A549 (cell line): ENCODE measurements at regions not wholly inside any gene's neighbourhood (a gene's known extent, or its start where the extent isn't known, plus 50 kb on each side); places are given as distances from the start of the nearest gene placed in this dataset.

Experiments
- ATAC-seq, 2 experiments: fragments of 200-7000 bp in 1 of 2; fragments of >200 bp in 1 of 2; cut with Nextera tagmentation in 1 of 2; cut with Tn5 transposase in 1 of 2; 3 replicates each; pipeline versions ENCODE4 v1.8.0 to v1.9.1; 2018 to 2020; ENCODE audit warnings: mild to moderate bottlenecking in 1 of 2, moderate library complexity in 1 of 2
- CTCF ChIA-PET: fragments of 300-600 bp; sonication (Branson Sonifier 250); formaldehyde crosslinking; extraction: SDS; loops from one replicate; lab custom pipeline; 2021; ENCODE audit warnings: antibody characterized with exemption, inconsistent platforms; lab: Yijun Ruan, JAX
- POLR2A ChIA-PET: fragments of 350-600 bp; formaldehyde crosslinking; extraction: SDS; loops from one replicate; lab custom pipeline; 2021; ENCODE audit warnings: antibody characterized with exemption, inconsistent platforms; lab: Yijun Ruan, JAX
- DNase-seq, 2 experiments: peaks; one replicate each; pipeline versions ENCODE4 v3.0.0 to v3.0.0-alpha.2; 2011 to 2016; ENCODE audit warnings: low read depth in 1 of 2, low spot score in 1 of 2
- FAIRE-seq: peaks from 2 replicates; lab custom pipeline; 2011; peaks lifted over from hg19 to GRCh38; lab: Jason Lieb, UNC
- H3K27ac ChIP-seq, 2 experiments: fragments of >200 bp; sonication (Bioruptor Twin); formaldehyde crosslinking; 3 replicates each; pipeline ENCODE4 v1.5.1; 2016 to 2017
- H3K4me1 ChIP-seq: fragments of >200 bp; sonication (Bioruptor Twin); formaldehyde crosslinking; 3 replicates; pipeline ENCODE4 v1.6.1; 2016
- H3K4me2 ChIP-seq: fragments of >200 bp; sonication (Bioruptor Twin); formaldehyde crosslinking; 3 replicates; pipeline ENCODE4 v1.6.1; 2016
- H3K4me3 ChIP-seq: fragments of >200 bp; sonication (Bioruptor Twin); formaldehyde crosslinking; 3 replicates; pipeline ENCODE4 v1.5.1; 2016
- H3K9me3 ChIP-seq: fragments of >200 bp; sonication (Bioruptor Twin); formaldehyde crosslinking; 3 replicates; pipeline ENCODE4 v1.6.1; 2016
- CBX2 ChIP-seq: fragments of 200-600 bp; sonication (generic); IDR thresholded peaks from 2 replicates; pipeline ENCODE4 v1.6.1; 2016; ENCODE audit warnings: low read depth, mild to moderate bottlenecking, borderline replicate concordance
- CBX8 ChIP-seq: fragments of 200-600 bp; sonication (generic); IDR thresholded peaks from 2 replicates; pipeline ENCODE4 v1.6.1; 2016
- CEBPB ChIP-seq, 2 experiments: fragments of >200 bp in 1 of 2; sonication (Bioruptor Twin) in 1 of 2; formaldehyde crosslinking in 1 of 2; IDR thresholded peaks; 2 replicates each; pipeline ENCODE4 v1.6.1; 2012 to 2016
- CHD4 ChIP-seq: fragments of 200-600 bp; sonication (generic); IDR thresholded peaks from 2 replicates; pipeline ENCODE4 v1.6.1; 2016; ENCODE audit warnings: antibody characterized with exemption, mild to moderate bottlenecking, borderline replicate concordance
- CTCF ChIP-seq: fragments of >200 bp; sonication (Bioruptor Twin); formaldehyde crosslinking; IDR thresholded peaks from 3 replicates; pipeline ENCODE4 v1.5.1; 2016
- EHF ChIP-seq: fragments of 250-450 bp; sonication (Bioruptor Pico); IDR thresholded peaks from 2 replicates; pipeline ENCODE4 v1.5.0; 2020; ENCODE audit warnings: mild to moderate bottlenecking
- EHMT2 ChIP-seq: fragments of 200-600 bp; sonication (generic); IDR thresholded peaks from 2 replicates; pipeline ENCODE4 v1.6.1; 2016; ENCODE audit warnings: antibody characterized with exemption, low read depth, mild to moderate bottlenecking, moderate library complexity
- EP300 ChIP-seq, 2 experiments: fragments of >200 bp; sonication (Bioruptor Twin); formaldehyde crosslinking; IDR thresholded peaks; 2 replicates in 1 of 2; 3 replicates in 1 of 2; pipeline ENCODE4 v1.6.1; 2016 to 2017
- GATA3 ChIP-seq: IDR thresholded peaks from 2 replicates; pipeline ENCODE4 v1.6.1; 2012; ENCODE audit warnings: borderline replicate concordance
- HOXA7 ChIP-seq: fragments of 250-450 bp; sonication (Bioruptor Pico); IDR thresholded peaks from 2 replicates; pipeline ENCODE4 v1.5.0; 2020; ENCODE audit warnings: mild to moderate bottlenecking, moderate library complexity
- JUNB ChIP-seq: fragments of >200 bp; sonication (Bioruptor Twin); formaldehyde crosslinking; IDR thresholded peaks from 2 replicates; pipeline ENCODE4 v1.6.1; 2016
- RAD21 ChIP-seq, 2 experiments: fragments of >200 bp in 1 of 2; sonication (Bioruptor Twin) in 1 of 2; formaldehyde crosslinking in 1 of 2; IDR thresholded peaks in 1 of 2; conservative IDR thresholded peaks in 1 of 2; 2 replicates in 1 of 2; 3 replicates in 1 of 2; pipeline ENCODE4 v1.6.1; 2012 to 2018; ENCODE audit warnings: inconsistent platforms in 1 of 2
- TP53 ChIP-seq: fragments of 250-450 bp; sonication (Bioruptor Pico); IDR thresholded peaks from 2 replicates; pipeline ENCODE4 v1.5.0; 2021; ENCODE audit warnings: mild to moderate bottlenecking, moderate library complexity
- WGBS: methylation state at CpG from one replicate; pipeline ENCODE4 v1.1.6; 2017; ENCODE audit errors: missing lambda C conversion rate; 5-methylcytosine and 5-hydroxymethylcytosine counted together
- TF ChIP-seq, protein P1 (sequence below): fragments of 450-650 bp; IDR thresholded peaks from 2 replicates; pipeline ENCODE4 v1.6.1; 2014; ENCODE audit warnings: antibody characterized with exemption
- TF ChIP-seq, protein P2 (sequence below): fragments of >200 bp; sonication (Bioruptor Twin); formaldehyde crosslinking; IDR thresholded peaks from 2 replicates; pipeline ENCODE4 v1.6.1; 2016
- TF ChIP-seq, protein P3 (sequence below): fragments of 250-450 bp; sonication (Bioruptor Pico); IDR thresholded peaks from 2 replicates; pipeline ENCODE4 v1.5.0; 2020; ENCODE audit warnings: low read depth, mild to moderate bottlenecking, moderate library complexity

DNA sequence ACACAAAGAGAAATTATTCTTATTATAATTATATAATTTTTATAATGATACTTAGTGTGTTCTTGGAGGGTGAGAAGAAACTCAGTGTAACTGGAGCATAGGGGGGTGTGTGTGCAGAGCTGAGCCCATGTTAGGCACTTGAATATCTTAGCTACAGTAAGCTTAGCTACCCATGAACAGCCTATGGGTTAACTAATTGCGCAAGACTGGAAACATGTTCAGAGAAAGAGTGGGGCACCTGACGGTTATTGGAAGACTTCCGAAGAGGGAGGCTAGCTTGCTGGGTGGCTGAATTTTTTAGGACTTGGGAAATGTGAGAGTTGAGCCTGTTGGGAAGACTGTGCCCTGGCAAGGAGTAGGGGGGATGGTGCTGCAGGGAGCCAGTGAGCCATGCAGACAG is 229.2 kb downstream of the SLC4A3 start:
- no peak overlapping the region for H3K27ac ChIP-seq
- H3K4me2 ChIP-seq = no peak overlapping the region
- no peak for FAIRE-seq
- 34% methylated on average over 3 of the region's 3 CpGs for WGBS
- ChIA-PET CTCF (no interaction called here), POLR2A (no interaction called here)
- H3K9me3 ChIP-seq = no peaks in the 10 kb centered on the region
- no peak overlapping the region for H3K4me3 ChIP-seq
- no peak for TF ChIP-seq TP53 (CRISPR knock-in tag)
- peak; percentile 38 to 68; a peak in 3 of 4 replicates for TF ChIP-seq CEBPB (IDR thresholded peaks at IDR 0.05)
- no peak for ATAC-seq
- H3K4me1 ChIP-seq = no peaks in the 10 kb centered on the region
- no peak for DNase-seq

DNA sequence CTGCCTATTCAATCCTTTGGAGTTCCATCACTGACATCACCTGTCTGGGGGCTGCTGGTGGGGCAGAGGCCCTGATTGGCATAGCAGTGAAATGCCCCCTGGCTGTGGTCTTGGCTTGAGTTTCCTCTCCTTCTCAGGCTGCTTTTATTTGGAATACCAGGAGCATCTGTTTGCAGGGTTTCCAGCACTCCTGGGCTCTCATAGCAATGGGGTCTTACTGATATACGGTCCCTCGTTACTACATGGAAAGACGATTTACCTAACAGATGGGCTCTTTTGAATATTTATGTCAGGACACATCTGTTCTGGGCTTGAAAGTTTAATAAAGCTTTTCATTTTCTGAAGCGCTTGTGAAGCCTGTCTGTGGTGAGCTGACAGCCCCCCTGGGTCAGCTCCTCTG is 230.3 kb downstream of the SLC4A3 start:
- Histone ChIP-seq H3K4me3 (no peak overlapping the region), H3K4me1 (no peaks in the 10 kb centered on the region), H3K27ac (no peak overlapping the region), H3K4me2 (no peak overlapping the region), H3K9me3 (no peaks in the 10 kb centered on the region)
- ATAC-seq = no peak
- TF ChIP-seq RAD21 (conservative IDR thresholded peaks at IDR 0.05 in 1 of 2, IDR thresholded peaks at IDR 0.05 in 1 of 2) = no peak
- TF ChIP-seq HOXA7 (CRISPR knock-in tag) = no peak
- no peak for TF ChIP-seq CHD4
- TF ChIP-seq, protein P1, sequence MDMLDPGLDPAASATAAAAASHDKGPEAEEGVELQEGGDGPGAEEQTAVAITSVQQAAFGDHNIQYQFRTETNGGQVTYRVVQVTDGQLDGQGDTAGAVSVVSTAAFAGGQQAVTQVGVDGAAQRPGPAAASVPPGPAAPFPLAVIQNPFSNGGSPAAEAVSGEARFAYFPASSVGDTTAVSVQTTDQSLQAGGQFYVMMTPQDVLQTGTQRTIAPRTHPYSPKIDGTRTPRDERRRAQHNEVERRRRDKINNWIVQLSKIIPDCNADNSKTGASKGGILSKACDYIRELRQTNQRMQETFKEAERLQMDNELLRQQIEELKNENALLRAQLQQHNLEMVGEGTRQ = no peak
- no peak for TF ChIP-seq GATA3
- no peak for TF ChIP-seq JUNB
- ChIA-PET POLR2A (no interaction called here), CTCF (interaction anchor here (0.6 to 1.4 kb wide), 2 partner anchors 54 to 326 kb away, joined by 3 read pairs; no protein-coding TSS in a partner anchor)
- no peak for FAIRE-seq
- DNase-seq = no peak
- WGBS = 27% methylated on average over 4 of the region's 4 CpGs

GRCh38 chr2:219861307-219861706 is 233.9 kb downstream of the SLC4A3 start:
- no peaks in the 10 kb centered on the region for H3K9me3 ChIP-seq
- no peak for TF ChIP-seq EP300 (IDR thresholded peaks at IDR 0.05)
- TF ChIP-seq EHMT2 = no peak
- TF ChIP-seq, protein P2, sequence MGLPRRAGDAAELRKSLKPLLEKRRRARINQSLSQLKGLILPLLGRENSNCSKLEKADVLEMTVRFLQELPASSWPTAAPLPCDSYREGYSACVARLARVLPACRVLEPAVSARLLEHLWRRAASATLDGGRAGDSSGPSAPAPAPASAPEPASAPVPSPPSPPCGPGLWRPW = no peak
- no peak for TF ChIP-seq CBX2
- no peak for TF ChIP-seq CBX8
- TF ChIP-seq, protein P3, sequence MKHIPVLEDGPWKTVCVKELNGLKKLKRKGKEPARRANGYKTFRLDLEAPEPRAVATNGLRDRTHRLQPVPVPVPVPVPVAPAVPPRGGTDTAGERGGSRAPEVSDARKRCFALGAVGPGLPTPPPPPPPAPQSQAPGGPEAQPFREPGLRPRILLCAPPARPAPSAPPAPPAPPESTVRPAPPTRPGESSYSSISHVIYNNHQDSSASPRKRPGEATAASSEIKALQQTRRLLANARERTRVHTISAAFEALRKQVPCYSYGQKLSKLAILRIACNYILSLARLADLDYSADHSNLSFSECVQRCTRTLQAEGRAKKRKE (CRISPR knock-in tag) = no peak
- TF ChIP-seq CEBPB (IDR thresholded peaks at IDR 0.05) = no peak
- TF ChIP-seq CTCF = no peak
- TF ChIP-seq, all 56 proteins: peak for 0
- Histone ChIP-seq H3K4me2 (no peak overlapping the region), H3K4me3 (no peak overlapping the region), H3K27ac (no peak overlapping the region), H3K4me1 (no peaks in the 10 kb centered on the region)
- POLR2A ChIA-PET = no interaction called here
- 17% methylated on average over 3 of the region's 3 CpGs for WGBS
- ATAC-seq = no peak
- no peak for FAIRE-seq
- DNase-seq = no peak
- CTCF ChIA-PET = no interaction called here

GRCh38 chr2:219864154-219864553 is 236.7 kb downstream of the SLC4A3 start:
- H3K4me2 ChIP-seq = no peak overlapping the region
- CTCF ChIA-PET = no interaction called here
- H3K4me3 ChIP-seq = no peak overlapping the region
- DNase-seq = no peak
- no peak for FAIRE-seq
- 23% methylated on average over 2 of the region's 2 CpGs for WGBS
- POLR2A ChIA-PET = no interaction called here
- TF ChIP-seq EHF (CRISPR knock-in tag) = no peak
- H3K4me1 ChIP-seq = no peaks in the 10 kb centered on the region
- no peak for ATAC-seq
- no peak overlapping the region for H3K27ac ChIP-seq
- no peaks in the 10 kb centered on the region for H3K9me3 ChIP-seq
